Heart right ventricle (tissue), 16 donors: ENCODE measurements at regions not wholly inside any gene's neighbourhood (a gene's known extent, or its start where the extent isn't known, plus 50 kb on each side); places are given as distances from the start of the nearest gene placed in this dataset.

Experiments used
- ATAC-seq, 8 donors: fragments of 200-7000 bp; cut with Tn5 transposase; one replicate each; pipeline ENCODE4 v1.9.1; 2020; ENCODE audit warnings: mild to moderate bottlenecking in 8 of 8, moderate library complexity in 8 of 8, moderate number of reproducible peaks in 1 of 8
- DNase-seq, 2 donors: peaks; one replicate each; pipeline ENCODE4 v3.0.0-alpha.2; 2020
- H3K27ac ChIP-seq, 10 donors: fragments of 200-600 bp; sonication (generic) in 2 of 10; one replicate each; pipeline versions ENCODE4 v1.5.0 to v1.8.0; 2020 to 2022; ENCODE audit warnings: mild to moderate bottlenecking in 3 of 10
- H3K27me3 ChIP-seq, 7 donors: fragments of 200-600 bp; one replicate each; pipeline ENCODE4 v1.8.0; 2021 to 2022; ENCODE audit warnings: mild to moderate bottlenecking in 2 of 7
- H3K36me3 ChIP-seq, 9 donors: fragments of 200-600 bp; sonication (generic) in 1 of 9; one replicate each; pipeline versions ENCODE4 v1.5.0 to v1.8.0; 2020 to 2022; ENCODE audit warnings: mild to moderate bottlenecking in 2 of 9
- H3K4me1 ChIP-seq, 9 donors: fragments of 200-600 bp; sonication (generic) in 1 of 9; one replicate each; pipeline versions ENCODE4 v1.5.0 to v1.8.0; 2020 to 2022; ENCODE audit warnings: mild to moderate bottlenecking in 4 of 9
- H3K4me3 ChIP-seq, 10 donors: fragments of 200-600 bp; sonication (generic) in 2 of 10; one replicate each; pipeline versions ENCODE4 v1.5.0 to v1.8.0; 2020 to 2022; ENCODE audit warnings: mild to moderate bottlenecking in 7 of 10, moderate library complexity in 2 of 10
- H3K9me3 ChIP-seq, 11 donors: fragments of 200-600 bp in 10 of 11; sonication (generic) in 2 of 11; one replicate each; pipeline versions ENCODE4 v1.5.0 to v1.8.0; 2013 to 2022; ENCODE audit warnings: mild to moderate bottlenecking in 2 of 11, control low read depth in 1 of 11, moderate library complexity in 1 of 11
- WGBS, 2 donors: extraction: QIAGEN DNeasy Blood & Tissue Kit; methylation state at CpG; one replicate each; pipeline ENCODE4 v1.1.7; 2013; ENCODE audit warnings: inconsistent platforms in 1 of 2; 5-methylcytosine and 5-hydroxymethylcytosine counted together
- intact Hi-C, 10 donors: fragments of 100-400 bp; cut with DNase I; formaldehyde crosslinking; loops; one replicate each; pipeline versions ENCODE4 v1.11.1 to v1.14.2; 2022
- TF ChIP-seq, protein P1 (sequence below), 9 donors: fragments of 200-600 bp; sonication (generic) in 2 of 9; IDR thresholded peaks; one replicate each; pipeline versions ENCODE4 v1.5.0 to v1.8.0; 2021 to 2022; ENCODE audit warnings: antibody characterized with exemption in 9 of 9, mild to moderate bottlenecking in 5 of 9, moderate library complexity in 1 of 9
- donor health status: Arrhythmogenic right ventricular cardiomyopathy.
- donor health status: ischemic (EF 13 %, LVEDD 7.1; RV severe dilation, severe dysfunction).
- donor health status: healthy with polysubstance abuse.
- donor health status: DM: no; HTN: yes; CAD: no.
- donor health status: DM: no; HTN: no; CAD: no.
- donor health status: ischemic (EF 25% LVEDD 6.9; RV normal size, moderate dysfunction).
- donor health status: ischemic (EF 25% LVEDD 5.7; RV mildly dilated, moderate dysfunction).
- donor health status: healthy.
- donor health status: DM: yes; HTN: yes; CAD: no.
- donor health status: Ischemic cardiomyopathy.
- donor health status: ischemic (EF 35%, LVEDD 5.7; RV mildly dilated, moderate dysfunction).
- donor health status: nonischemic (EF 11% LVEDD 7.7; RV severe dilation, severe dysfunction).
- donor health status: DM: yes; HTN: yes; CAD: no.
- donor health status: PGD.
- donor health status: ischemic (EF 29% LVEDD 5.4; RV normal size, mild dysfunction).
- donor health status: nonischemic (EF 23%, LVEDD 6.1; RV moderate dilation, normal function).

DNA sequence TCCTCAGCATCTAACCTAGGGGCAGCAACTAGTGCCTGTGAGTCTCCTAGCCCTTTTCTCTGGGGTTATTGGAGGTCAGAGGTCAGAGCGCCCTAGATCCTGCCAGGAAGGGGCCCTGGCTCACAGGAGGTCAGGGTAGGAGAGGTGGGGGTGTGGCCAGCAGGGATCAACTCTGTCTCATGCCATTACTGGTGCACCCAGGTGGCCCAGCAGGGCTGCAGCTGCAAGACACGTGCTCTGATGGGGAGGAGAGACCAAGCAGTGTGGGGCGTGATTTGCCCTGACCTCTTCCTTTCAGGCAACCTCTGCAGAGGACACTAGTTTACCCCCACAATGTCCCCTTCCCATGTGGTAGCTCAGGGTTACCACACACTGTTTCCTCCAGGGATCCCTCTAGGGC, 73.3 kb upstream of the ZNF30 start:
- Histone ChIP-seq H3K27ac (no peak overlapping the region), H3K36me3 (no peaks in the 10 kb centered on the region), H3K4me3 (no peak overlapping the region), H3K4me1 (no peaks in the 10 kb centered on the region), H3K9me3 (peaks cover 0 to 14% (median 0%) of the 10 kb centered on the region in 11 donors), H3K27me3 (no peaks in the 10 kb centered on the region)
- intact Hi-C loops, result no loop called here
- DNase-seq, result no peak
- WGBS, 2 donors, result 75 to 79% methylated on average over 3 of the region's 3 CpGs
- TF ChIP-seq, protein P1, sequence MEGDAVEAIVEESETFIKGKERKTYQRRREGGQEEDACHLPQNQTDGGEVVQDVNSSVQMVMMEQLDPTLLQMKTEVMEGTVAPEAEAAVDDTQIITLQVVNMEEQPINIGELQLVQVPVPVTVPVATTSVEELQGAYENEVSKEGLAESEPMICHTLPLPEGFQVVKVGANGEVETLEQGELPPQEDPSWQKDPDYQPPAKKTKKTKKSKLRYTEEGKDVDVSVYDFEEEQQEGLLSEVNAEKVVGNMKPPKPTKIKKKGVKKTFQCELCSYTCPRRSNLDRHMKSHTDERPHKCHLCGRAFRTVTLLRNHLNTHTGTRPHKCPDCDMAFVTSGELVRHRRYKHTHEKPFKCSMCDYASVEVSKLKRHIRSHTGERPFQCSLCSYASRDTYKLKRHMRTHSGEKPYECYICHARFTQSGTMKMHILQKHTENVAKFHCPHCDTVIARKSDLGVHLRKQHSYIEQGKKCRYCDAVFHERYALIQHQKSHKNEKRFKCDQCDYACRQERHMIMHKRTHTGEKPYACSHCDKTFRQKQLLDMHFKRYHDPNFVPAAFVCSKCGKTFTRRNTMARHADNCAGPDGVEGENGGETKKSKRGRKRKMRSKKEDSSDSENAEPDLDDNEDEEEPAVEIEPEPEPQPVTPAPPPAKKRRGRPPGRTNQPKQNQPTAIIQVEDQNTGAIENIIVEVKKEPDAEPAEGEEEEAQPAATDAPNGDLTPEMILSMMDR (IDR thresholded peaks at IDR 0.05), result no peak
- ATAC-seq, result no peak

DNA sequence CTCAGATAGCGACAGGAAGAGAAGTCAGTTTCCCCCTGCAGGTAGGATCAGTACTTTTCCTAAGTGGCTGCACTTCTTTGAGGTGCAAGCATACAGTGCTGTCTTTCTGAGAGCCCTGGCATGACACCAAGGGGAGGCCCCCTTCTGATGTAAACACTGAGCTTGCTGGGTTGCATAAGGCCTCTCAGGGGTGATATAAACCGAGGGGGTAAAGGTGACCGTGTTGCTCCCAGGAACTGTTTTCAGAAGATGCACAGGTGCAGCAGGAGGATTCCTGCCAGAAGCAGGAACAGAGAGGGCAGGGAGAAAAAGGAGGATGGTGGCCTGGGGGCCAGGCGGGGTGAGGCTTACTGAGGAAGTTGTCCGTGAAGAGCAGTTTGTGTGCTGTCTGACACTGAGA, 74.0 kb upstream of the ZNF30 start:
- no peak overlapping the region for H3K27ac ChIP-seq
- TF ChIP-seq, protein P1 (IDR thresholded peaks at IDR 0.05), result no peak
- intact Hi-C loops, result no loop called here
- H3K27me3 ChIP-seq, result no peaks in the 10 kb centered on the region
- no peak for DNase-seq
- H3K9me3 ChIP-seq, result peaks cover 0 to 10% (median 0%) of the 10 kb centered on the region in 11 donors
- no peak for ATAC-seq
- no peaks in the 10 kb centered on the region for H3K4me1 ChIP-seq
- no peak overlapping the region for H3K4me3 ChIP-seq
- H3K36me3 ChIP-seq, result no peaks in the 10 kb centered on the region
- 77 to 79% methylated on average over 5 of the region's 5 CpGs for WGBS, 2 donors

DNA sequence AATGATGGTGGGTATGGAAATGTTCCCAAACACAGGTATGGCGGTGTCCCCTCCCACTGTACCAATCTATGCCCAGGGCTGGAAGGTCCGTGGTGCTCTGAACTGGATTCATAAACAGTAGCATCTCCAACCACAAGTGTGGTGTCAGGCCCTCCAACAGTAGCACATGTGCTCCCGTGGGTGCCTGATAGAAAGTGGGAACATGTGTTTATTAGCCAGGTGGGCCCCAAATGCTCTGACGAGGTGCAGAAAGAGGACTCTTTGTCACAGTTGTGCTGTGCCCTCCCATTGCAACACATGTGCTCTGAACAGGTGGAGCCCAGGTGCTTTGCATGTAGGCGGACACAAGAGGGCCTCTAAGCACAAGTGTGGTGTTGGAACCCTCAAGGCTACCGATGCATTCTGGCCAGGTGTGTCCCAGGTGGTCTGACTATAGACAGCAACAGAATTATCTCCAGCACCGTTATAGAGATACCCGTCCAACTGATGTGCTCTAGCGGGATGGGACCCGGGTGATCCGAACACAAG, 75.4 kb upstream of the ZNF30 start:
- Histone ChIP-seq H3K4me3 (no peak overlapping the region), H3K9me3 (peaks cover 0 to 1% (median 0%) of the 10 kb centered on the region in 11 donors), H3K27ac (no peak overlapping the region), H3K36me3 (no peaks in the 10 kb centered on the region), H3K27me3 (no peaks in the 10 kb centered on the region), H3K4me1 (no peaks in the 10 kb centered on the region)
- DNase-seq (no peak), ATAC-seq (no peak)
- WGBS, 2 donors, result 87% methylated on average over 11 of the region's 11 CpGs
- intact Hi-C loops, result no loop called here
- TF ChIP-seq, protein P1 (IDR thresholded peaks at IDR 0.05), result no peak

DNA sequence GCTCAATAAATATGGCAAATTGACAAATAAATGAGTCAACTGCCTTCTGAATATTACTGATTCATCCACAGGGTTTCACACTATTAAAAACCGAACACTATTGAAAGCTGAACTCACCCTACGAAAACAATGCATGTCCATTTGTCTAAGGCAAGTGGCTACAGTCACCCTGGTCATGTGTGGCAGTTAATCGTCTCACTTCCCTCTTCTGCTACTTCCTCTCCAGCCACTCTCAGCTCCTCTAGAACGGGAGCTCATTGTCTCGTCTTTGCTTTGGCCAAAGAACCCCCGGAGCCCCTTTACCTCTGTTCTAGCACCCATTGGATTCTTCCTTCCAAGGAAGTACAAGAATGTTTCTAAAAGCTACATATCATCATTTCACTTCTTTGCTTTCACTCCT, 74.4 kb upstream of the ZNF599 start:
- ATAC-seq (no peak), DNase-seq (no peak)
- Histone ChIP-seq H3K27me3 (no peaks in the 10 kb centered on the region), H3K9me3 (no peaks in the 10 kb centered on the region), H3K4me1 (peaks cover 0 to 10% (median 0%) of the 10 kb centered on the region in 9 donors), H3K36me3 (no peaks in the 10 kb centered on the region), H3K27ac (no peak overlapping the region), H3K4me3 (no peak overlapping the region)
- TF ChIP-seq, protein P1 (IDR thresholded peaks at IDR 0.05), result no peak
- intact Hi-C loops, result no loop called here
- 83 to 84% methylated on average over 6 of the region's 6 CpGs for WGBS, 2 donors
